ENCODE measurements at regions not wholly inside any gene's neighbourhood (a gene's known extent, or its start where the extent isn't known, plus 50 kb on each side); places are given as distances from the start of the nearest gene placed in this dataset.
"Not testable (repeated sequence)": the region's sequence is repeated elsewhere in the genome, so short reads cannot be mapped to it uniquely, and the experiment has no call there.

GRCh38 chr7:156009569-156009968 is 197.3 kb upstream of the SHH start:
- H3K36me3 ChIP-seq (ENCODE audit: insufficient read depth, low read length) = no peaks in the 10 kb centered on the region
- no peaks in the 10 kb centered on the region for H3K79me2 ChIP-seq (replicated peaks; ENCODE audit: insufficient read depth, low read length)
- H3K9me3 ChIP-seq (ENCODE audit: low read length) = peaks cover 3% of the 10 kb centered on the region
- no peak overlapping the region for H3K4me2 ChIP-seq (ENCODE audit: low read length)
- no peak overlapping the region for H3K4me3 ChIP-seq (ENCODE audit: low read length)
- H3F3A ChIP-seq (ENCODE audit: insufficient read depth, low read length, poor library complexity, severe bottlenecking) = no peaks in the 10 kb centered on the region
- no peaks in the 10 kb centered on the region for H3K9me2 ChIP-seq (ENCODE audit: insufficient read depth, low read length)
- H3K9ac ChIP-seq (ENCODE audit: low read length) = no peak overlapping the region
- H2AFZ ChIP-seq (ENCODE audit: low read depth, low read length) = no peak overlapping the region
- no peaks in the 10 kb centered on the region for H3K27me3 ChIP-seq (ENCODE audit: insufficient read depth, low read depth, low read length)
- no peak overlapping the region for H3K27ac ChIP-seq (ENCODE audit: low read length)
- no peaks in the 10 kb centered on the region for H4K20me1 ChIP-seq (ENCODE audit: insufficient read depth)
- TF ChIP-seq REST (IDR thresholded peaks at IDR 0.05; ENCODE audit: borderline replicate concordance) (no peak), POLR2AphosphoS5 (IDR thresholded peaks at IDR 0.05) (no peak), CTCF (IDR thresholded peaks at IDR 0.05; ENCODE audit: poor library complexity, severe bottlenecking) (no peak), TAF1 (IDR thresholded peaks at IDR 0.05; ENCODE audit: low read depth) (no peak), RAD21 (conservative IDR thresholded peaks at IDR 0.05) (no peak), EZH2 (IDR thresholded peaks at IDR 0.05; ENCODE audit: borderline replicate concordance, insufficient read depth, low read length, poor library complexity, severe bottlenecking) (no peak), MXI1 (conservative IDR thresholded peaks at IDR 0.05; ENCODE audit: poor library complexity, severe bottlenecking) (no peak), SMC3 (conservative IDR thresholded peaks at IDR 0.05; ENCODE audit: poor library complexity) (no peak), EP300 (conservative IDR thresholded peaks at IDR 0.05; ENCODE audit: poor library complexity, severe bottlenecking) (no peak)

- not testable (repeated sequence) for H3K79me2 ChIP-seq (replicated peaks; ENCODE audit: insufficient read depth, low read length); H3K27me3 ChIP-seq (ENCODE audit: insufficient read depth, low read depth, low read length); H3K9me2 ChIP-seq (ENCODE audit: insufficient read depth, low read length); H3K4me3 ChIP-seq (ENCODE audit: low read length); H3F3A ChIP-seq (ENCODE audit: insufficient read depth, low read length, poor library complexity, severe bottlenecking); H2AFZ ChIP-seq (ENCODE audit: low read depth, low read length); H4K20me1 ChIP-seq (ENCODE audit: insufficient read depth); H3K27ac ChIP-seq (ENCODE audit: low read length); H3K9ac ChIP-seq (ENCODE audit: low read length); H3K9me3 ChIP-seq (ENCODE audit: low read length); H3K4me2 ChIP-seq (ENCODE audit: low read length); H3K36me3 ChIP-seq (ENCODE audit: insufficient read depth, low read length)
Measured at GRCh38 chr7:156006876-156007275, 194.6 kb upstream of the SHH start.

GRCh38 chr7:156006024-156006423 is 193.8 kb upstream of the SHH start:
- no peak overlapping the region for H3K9ac ChIP-seq (ENCODE audit: low read length)
- H3K36me3 ChIP-seq (ENCODE audit: insufficient read depth, low read length) = no peaks in the 10 kb centered on the region
- no peaks in the 10 kb centered on the region for H3F3A ChIP-seq (ENCODE audit: insufficient read depth, low read length, poor library complexity, severe bottlenecking)
- H3K9me2 ChIP-seq (ENCODE audit: insufficient read depth, low read length) = no peaks in the 10 kb centered on the region
- no peaks in the 10 kb centered on the region for H3K79me2 ChIP-seq (replicated peaks; ENCODE audit: insufficient read depth, low read length)
- no peaks in the 10 kb centered on the region for H3K27me3 ChIP-seq (ENCODE audit: insufficient read depth, low read depth, low read length)
- no peak overlapping the region for H3K4me3 ChIP-seq (ENCODE audit: low read length)
- H3K4me2 ChIP-seq (ENCODE audit: low read length) = no peak overlapping the region
- no peak overlapping the region for H2AFZ ChIP-seq (ENCODE audit: low read depth, low read length)
- H3K9me3 ChIP-seq (ENCODE audit: low read length) = peaks cover 3% of the 10 kb centered on the region
- TF ChIP-seq RAD21 (conservative IDR thresholded peaks at IDR 0.05) (no peak), REST (IDR thresholded peaks at IDR 0.05; ENCODE audit: borderline replicate concordance) (no peak), CTCF (IDR thresholded peaks at IDR 0.05; ENCODE audit: poor library complexity, severe bottlenecking) (no peak), EP300 (conservative IDR thresholded peaks at IDR 0.05; ENCODE audit: poor library complexity, severe bottlenecking) (no peak), EZH2 (IDR thresholded peaks at IDR 0.05; ENCODE audit: borderline replicate concordance, insufficient read depth, low read length, poor library complexity, severe bottlenecking) (no peak)
- no peak overlapping the region for H3K27ac ChIP-seq (ENCODE audit: low read length)
- H4K20me1 ChIP-seq (ENCODE audit: insufficient read depth) = no peaks in the 10 kb centered on the region

Measured in neural cell (in vitro differentiated cells).